ENCODE measurements at regions not wholly inside any gene's neighbourhood (a gene's known extent, or its start where the extent isn't known, plus 50 kb on each side); places are given as distances from the start of the nearest gene placed in this dataset.

GRCh38 chr18:27394687-27395086, 209.6 kb upstream of the CHST9 start:
- TF ChIP-seq FOS (IDR thresholded peaks at IDR 0.05; ENCODE audit: low read depth, low read length): no peak
- TF ChIP-seq CTCF (conservative IDR thresholded peaks at IDR 0.05; ENCODE audit: low read depth, low read length): no peak
